PC-9 (cell line): ENCODE measurements at regions not wholly inside any gene's neighbourhood (a gene's known extent, or its start where the extent isn't known, plus 50 kb on each side); places are given as distances from the start of the nearest gene placed in this dataset.

ENCODE experiments used
- CTCF ChIP-seq: fragments of 200-600 bp; sonication (generic); conservative IDR thresholded peaks from 2 replicates; pipeline ENCODE4 v1.6.1; 2017; ENCODE audit warnings: mixed run types, antibody characterized with exemption, mild to moderate bottlenecking, moderate library complexity
- EZH2 ChIP-seq: fragments of 200-600 bp; sonication (generic); IDR thresholded peaks from 2 replicates; pipeline ENCODE4 v1.8.0; 2017; ENCODE audit warnings: antibody characterized with exemption, low read depth

GRCh38 chr4:64195582-64195981 is 213.7 kb downstream of the TECRL start:
- TF ChIP-seq CTCF (no peak), EZH2 (no peak)
